Nephron (organoid): ENCODE measurements at regions not wholly inside any gene's neighbourhood (a gene's known extent, or its start where the extent isn't known, plus 50 kb on each side); places are given as distances from the start of the nearest gene placed in this dataset.
A peak's percentile ranks its signal among the peaks of the same experiment; 100 is the strongest.
"Not testable (repeated sequence)": the region's sequence is repeated elsewhere in the genome, so short reads cannot be mapped to it uniquely, and the experiment has no call there.

Experiments
- H3K27ac Mint-ChIP-seq, 3 experiments: 2 replicates each; pipeline ENCODE4 v1.8.0; 2020; ENCODE audit warnings: mixed read lengths in 3 of 3, mild to moderate bottlenecking in 2 of 3, moderate library complexity in 1 of 3
- H3K27me3 Mint-ChIP-seq: 2 replicates; pipeline ENCODE4 v1.8.0; 2021; ENCODE audit warnings: low read depth, mild to moderate bottlenecking, moderate library complexity, mixed read lengths
- H3K36me3 Mint-ChIP-seq: 2 replicates; pipeline ENCODE4 v1.8.0; 2020; ENCODE audit warnings: low read depth, mixed read lengths
- H3K4me1 Mint-ChIP-seq: 2 replicates; pipeline ENCODE4 v1.8.0; 2020; ENCODE audit warnings: mixed read lengths
- H3K4me3 Mint-ChIP-seq, 3 experiments: 2 replicates each; pipeline ENCODE4 v1.8.0; 2020; ENCODE audit warnings: mild to moderate bottlenecking in 3 of 3, mixed read lengths in 3 of 3, moderate library complexity in 2 of 3
- H3K9me3 Mint-ChIP-seq: 2 replicates; pipeline ENCODE4 v1.8.0; 2020; ENCODE audit warnings: mixed read lengths
- CTCF ChIP-seq, 3 experiments: fragments of 200-600 bp; sonication (generic); IDR thresholded peaks; one replicate each; pipeline ENCODE4 v1.5.0; 2021; ENCODE audit warnings: antibody characterized with exemption in 3 of 3; ENCODE audit not compliant: unreplicated experiment in 3 of 3

GRCh38 chr6:109253366-109253765, 128.9 kb downstream of the CD164 start:
- Mint-ChIP-seq H3K4me1 (peaks cover 14% of the 10 kb centered on the region), H3K4me3 (no peak overlapping the region), H3K9me3 (peaks cover 8% of the 10 kb centered on the region), H3K36me3 (peaks cover 9% of the 10 kb centered on the region), H3K27me3 (peaks cover 4% of the 10 kb centered on the region), H3K27ac (no peak overlapping the region)
- no peak for TF ChIP-seq CTCF (IDR thresholded peaks at IDR 0.05; ENCODE audit: unreplicated experiment in 3 of 3)

DNA sequence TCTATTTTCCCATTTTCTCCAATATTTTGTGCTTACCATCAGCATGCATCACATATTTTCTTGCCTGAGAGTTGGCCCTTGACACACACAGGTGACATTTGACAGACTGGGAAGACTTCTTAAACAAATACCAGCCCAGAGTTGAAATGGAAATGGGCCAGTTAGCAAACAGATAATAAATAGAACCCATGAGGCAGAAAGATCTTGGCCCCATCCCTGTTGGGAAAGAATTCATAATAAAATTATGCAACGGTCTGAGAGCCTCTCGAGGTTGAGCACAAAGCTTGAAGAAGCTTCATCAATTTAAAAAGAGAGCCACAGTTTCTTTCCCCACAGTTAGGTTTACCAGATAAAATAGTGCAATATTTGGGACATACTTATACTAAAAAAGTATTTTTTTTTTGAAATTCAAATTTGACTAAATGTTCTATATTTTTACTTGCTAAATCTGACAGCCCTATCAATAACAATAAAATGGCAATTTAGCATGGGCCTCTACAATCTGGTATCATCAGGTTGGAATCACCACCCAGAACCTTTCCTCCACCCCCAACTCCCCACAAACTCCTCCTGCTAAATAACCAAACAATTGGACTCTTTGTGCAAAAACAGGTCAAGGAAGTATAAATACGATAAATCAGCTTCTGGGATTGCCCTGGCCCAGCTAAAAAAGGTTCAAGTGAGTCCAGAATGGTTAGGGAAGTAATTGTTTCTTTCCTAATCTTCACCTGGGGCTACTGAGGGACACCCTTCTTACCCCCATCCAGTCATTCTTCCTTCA, 129.8 kb downstream of the CD164 start:
- Mint-ChIP-seq H3K27me3 (peaks cover 4% of the 10 kb centered on the region), H3K9me3 (peaks cover 8% of the 10 kb centered on the region), H3K36me3 (peaks cover 9% of the 10 kb centered on the region), H3K4me3 (no peak overlapping the region), H3K27ac (no peak overlapping the region), H3K4me1 (peaks cover 11% of the 10 kb centered on the region)
- TF ChIP-seq CTCF (IDR thresholded peaks at IDR 0.05; ENCODE audit: unreplicated experiment in 3 of 3): no peak

- no peak for TF ChIP-seq CTCF (IDR thresholded peaks at IDR 0.05; ENCODE audit: unreplicated experiment in 3 of 3)
- peaks cover 11% of the 10 kb centered on the region for H3K4me1 Mint-ChIP-seq
- H3K4me3 Mint-ChIP-seq: peak overlapping the region in 1 of 3 experiments; percentile 54
- peaks cover 4% of the 10 kb centered on the region for H3K27me3 Mint-ChIP-seq
- H3K9me3 Mint-ChIP-seq: peaks cover 8% of the 10 kb centered on the region
- no peak overlapping the region for H3K27ac Mint-ChIP-seq
- peaks cover 9% of the 10 kb centered on the region for H3K36me3 Mint-ChIP-seq
Measured at GRCh38 chr6:109251839-109252238, 130.4 kb downstream of the CD164 start.

DNA sequence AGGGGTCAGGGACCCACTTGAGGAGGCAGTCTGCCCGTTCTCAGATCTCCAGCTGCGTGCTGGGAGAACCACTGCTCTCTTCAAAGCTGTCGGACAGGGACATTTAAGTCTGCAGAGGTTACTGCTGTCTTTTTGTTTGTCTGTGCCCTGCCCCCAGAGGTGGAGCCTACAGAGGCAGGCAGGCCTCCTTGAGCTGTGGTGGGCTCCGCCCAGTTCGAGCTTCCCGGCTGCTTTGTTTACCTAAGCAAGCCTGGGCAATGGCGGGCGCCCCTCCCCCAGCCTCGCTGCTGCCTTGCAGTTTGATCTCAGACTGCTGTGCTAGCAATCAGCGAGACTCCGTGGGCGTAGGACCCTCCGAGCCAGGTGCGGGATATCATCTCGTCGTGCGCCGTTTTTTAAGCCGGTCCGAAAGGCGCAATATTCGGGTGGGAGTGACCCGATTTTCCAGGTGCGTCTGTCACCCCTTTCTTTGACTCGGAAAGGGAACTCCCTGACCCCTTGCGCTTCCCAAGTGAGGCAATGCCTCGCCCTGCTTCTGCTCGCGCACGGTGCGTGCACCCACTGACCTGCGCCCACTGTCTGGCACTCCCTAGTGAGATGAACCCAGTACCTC, 131.6 kb downstream of the CD164 start:
- peak overlapping the region in 2 of 3 experiments; percentile 54 to 59 for H3K4me3 Mint-ChIP-seq
- H3K4me1 Mint-ChIP-seq, H3K27ac Mint-ChIP-seq, H3K27me3 Mint-ChIP-seq, H3K36me3 Mint-ChIP-seq, H3K9me3 Mint-ChIP-seq: not testable (repeated sequence)

DNA sequence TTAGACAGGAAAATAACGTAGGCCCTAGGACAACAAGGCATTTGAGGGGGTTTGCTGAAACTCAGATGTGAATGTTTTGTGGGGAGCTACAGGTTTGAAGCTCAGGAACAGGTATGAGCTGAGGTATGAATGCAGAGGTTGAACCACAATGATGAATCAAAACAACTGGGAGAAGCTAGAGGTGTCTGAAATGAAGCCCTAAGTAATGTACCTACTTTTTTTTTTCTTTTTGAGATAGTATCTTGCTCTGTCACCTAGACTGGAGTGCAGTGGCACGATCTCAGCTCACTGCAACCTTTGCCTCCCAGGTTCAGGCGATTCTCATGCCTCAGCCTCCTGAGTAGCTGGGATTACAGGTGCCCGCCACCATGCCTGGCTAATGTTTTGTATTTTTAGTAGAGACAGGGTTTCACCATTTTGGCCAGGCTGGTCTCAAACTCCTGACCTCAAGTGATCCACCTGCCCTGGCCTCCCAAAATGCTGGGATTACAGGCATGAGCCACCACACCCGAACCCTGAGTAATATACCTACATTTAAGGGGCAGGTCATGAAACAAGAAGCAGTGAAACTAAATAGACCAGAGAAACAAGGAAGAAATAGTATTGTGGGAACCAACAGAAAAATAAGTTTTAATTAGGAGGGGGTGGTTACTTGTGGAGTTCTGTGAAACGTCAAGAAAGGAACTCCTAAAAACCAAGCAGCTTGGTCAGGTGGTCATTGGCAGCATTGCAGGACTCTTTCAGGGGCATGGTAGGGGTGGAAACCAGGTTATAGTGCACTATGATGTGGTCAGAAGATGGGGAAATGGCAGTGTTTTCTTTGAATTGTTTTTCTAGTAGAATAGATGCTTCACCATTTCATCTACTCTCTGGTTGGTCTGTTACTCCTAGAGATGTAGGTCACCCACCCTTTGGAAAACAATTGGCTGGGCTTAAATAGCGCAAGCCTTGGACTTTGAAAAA, 138.1 kb downstream of the CD164 start:
- TF ChIP-seq CTCF (IDR thresholded peaks at IDR 0.05; ENCODE audit: unreplicated experiment in 3 of 3): no peak
- Mint-ChIP-seq H3K4me3 (no peak overlapping the region), H3K36me3 (no peaks in the 10 kb centered on the region), H3K4me1 (peaks cover 11% of the 10 kb centered on the region), H3K27me3 (no peaks in the 10 kb centered on the region), H3K27ac (no peak overlapping the region), H3K9me3 (peaks cover 10% of the 10 kb centered on the region)

- H3K4me3 Mint-ChIP-seq: no peak overlapping the region
- H3K27me3 Mint-ChIP-seq: no peaks in the 10 kb centered on the region
- H3K9me3 Mint-ChIP-seq: peaks cover 10% of the 10 kb centered on the region
- no peaks in the 10 kb centered on the region for H3K36me3 Mint-ChIP-seq
- no peak for TF ChIP-seq CTCF (IDR thresholded peaks at IDR 0.05; ENCODE audit: unreplicated experiment in 3 of 3)
- peaks cover 11% of the 10 kb centered on the region for H3K4me1 Mint-ChIP-seq
- H3K27ac Mint-ChIP-seq: no peak overlapping the region
Measured at GRCh38 chr6:109242925-109243324, 139.3 kb downstream of the CD164 start.
